ENCODE measurements at regions not wholly inside any gene's neighbourhood (a gene's known extent, or its start where the extent isn't known, plus 50 kb on each side); places are given as distances from the start of the nearest gene placed in this dataset.
"Not testable (repeated sequence)": the region's sequence is repeated elsewhere in the genome, so short reads cannot be mapped to it uniquely, and the experiment has no call there.

DNA sequence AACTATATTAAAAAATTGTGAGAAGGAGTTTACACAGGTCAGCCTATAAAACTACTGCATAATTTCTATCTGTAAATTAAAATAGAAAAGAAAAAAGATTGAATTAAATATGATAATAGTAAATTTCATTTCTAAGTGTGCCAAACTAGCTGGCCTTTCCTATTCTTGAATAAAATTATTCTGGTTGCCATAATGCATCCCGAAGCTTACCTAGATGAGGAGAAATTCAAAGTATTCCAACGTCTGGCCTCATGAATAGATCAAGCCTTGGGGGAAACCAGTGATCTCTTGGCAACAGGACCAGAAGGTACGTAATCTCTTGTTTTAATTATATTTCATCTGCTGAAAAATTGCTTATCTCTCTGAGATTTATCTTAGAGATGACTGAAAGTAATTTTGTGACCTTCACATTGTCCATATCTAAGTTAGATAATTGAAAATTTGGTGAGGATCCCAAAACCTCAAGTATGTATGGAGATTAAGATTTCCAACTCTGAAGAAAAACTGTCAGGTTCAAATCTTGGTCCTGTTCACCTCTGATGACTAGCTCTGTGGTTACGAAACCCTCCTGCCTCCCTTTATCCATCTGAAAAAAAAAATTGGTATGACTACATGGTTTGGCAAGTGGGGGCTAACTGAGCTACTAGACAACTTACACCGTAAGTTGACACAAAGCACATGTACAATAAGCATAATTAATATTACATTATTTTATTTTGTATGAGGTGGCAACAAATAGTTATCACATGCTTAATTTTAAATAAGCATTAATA is 891.4 kb upstream of the ADAMTS5 start:
- DNase-seq (ENCODE audit: extremely low read depth, insufficient read length); H3K4me3 ChIP-seq (replicated peaks; ENCODE audit: low read depth, low read length); H3K27me3 ChIP-seq (replicated peaks; ENCODE audit: control insufficient read depth, insufficient read depth, low read length); H3K36me3 ChIP-seq (ENCODE audit: control insufficient read depth, insufficient read depth, low read length): not testable (repeated sequence)

DNA sequence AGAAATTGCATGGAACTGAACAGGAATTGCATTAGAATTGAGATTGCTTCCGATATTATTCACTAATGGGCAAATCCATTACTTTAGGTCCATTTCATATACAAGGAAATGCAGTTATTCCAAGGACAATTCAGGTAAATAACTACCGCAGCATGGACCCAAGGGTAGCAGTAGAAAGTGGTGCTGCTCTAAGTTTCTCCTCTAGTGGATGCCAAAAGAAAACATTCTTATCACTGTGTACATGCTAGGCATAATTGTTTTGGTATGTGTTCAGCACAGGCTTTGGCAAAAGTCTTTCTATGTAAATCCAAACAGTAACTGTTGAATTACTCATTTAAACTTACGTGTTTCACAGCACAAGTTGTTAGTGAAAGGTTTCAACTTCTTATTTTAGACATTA is 890.1 kb upstream of the ADAMTS5 start:
- not testable (repeated sequence) for H3K4me3 ChIP-seq (replicated peaks; ENCODE audit: low read depth, low read length); H3K27me3 ChIP-seq (replicated peaks; ENCODE audit: control insufficient read depth, insufficient read depth, low read length); H3K36me3 ChIP-seq (ENCODE audit: control insufficient read depth, insufficient read depth, low read length); DNase-seq (ENCODE audit: extremely low read depth, insufficient read length)

DNA sequence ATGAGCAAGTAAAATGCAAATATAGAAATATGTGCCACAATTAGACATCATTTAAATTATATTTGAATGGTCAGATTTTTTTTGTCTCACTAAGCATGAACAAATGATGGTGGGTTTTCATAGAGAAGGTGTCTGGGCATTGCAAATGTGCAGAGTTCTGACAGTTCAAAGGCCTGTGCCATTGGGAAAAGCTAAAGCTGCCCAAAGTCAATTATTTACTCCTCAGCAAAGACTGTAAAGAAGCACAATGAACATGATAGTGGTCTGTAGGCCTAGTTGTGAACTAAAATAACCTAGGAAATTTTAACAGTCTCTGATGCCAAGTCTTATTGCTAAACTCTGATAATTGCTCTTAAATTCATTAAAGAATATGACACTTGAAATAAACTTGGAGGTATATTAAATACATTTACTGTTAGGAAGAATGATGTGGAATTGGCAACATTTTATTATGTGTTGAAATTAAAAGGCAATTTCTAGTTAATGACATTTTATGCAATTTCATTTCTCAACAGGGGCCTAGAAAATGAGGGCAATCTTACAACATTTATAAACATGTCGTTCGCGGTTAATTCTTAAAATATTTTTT is 874.3 kb upstream of the ADAMTS5 start:
- TF ChIP-seq, protein P1, sequence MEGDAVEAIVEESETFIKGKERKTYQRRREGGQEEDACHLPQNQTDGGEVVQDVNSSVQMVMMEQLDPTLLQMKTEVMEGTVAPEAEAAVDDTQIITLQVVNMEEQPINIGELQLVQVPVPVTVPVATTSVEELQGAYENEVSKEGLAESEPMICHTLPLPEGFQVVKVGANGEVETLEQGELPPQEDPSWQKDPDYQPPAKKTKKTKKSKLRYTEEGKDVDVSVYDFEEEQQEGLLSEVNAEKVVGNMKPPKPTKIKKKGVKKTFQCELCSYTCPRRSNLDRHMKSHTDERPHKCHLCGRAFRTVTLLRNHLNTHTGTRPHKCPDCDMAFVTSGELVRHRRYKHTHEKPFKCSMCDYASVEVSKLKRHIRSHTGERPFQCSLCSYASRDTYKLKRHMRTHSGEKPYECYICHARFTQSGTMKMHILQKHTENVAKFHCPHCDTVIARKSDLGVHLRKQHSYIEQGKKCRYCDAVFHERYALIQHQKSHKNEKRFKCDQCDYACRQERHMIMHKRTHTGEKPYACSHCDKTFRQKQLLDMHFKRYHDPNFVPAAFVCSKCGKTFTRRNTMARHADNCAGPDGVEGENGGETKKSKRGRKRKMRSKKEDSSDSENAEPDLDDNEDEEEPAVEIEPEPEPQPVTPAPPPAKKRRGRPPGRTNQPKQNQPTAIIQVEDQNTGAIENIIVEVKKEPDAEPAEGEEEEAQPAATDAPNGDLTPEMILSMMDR (IDR thresholded peaks at IDR 0.05; ENCODE audit: insufficient read depth, low read length, poor library complexity, severe bottlenecking), result no peak
- no peaks in the 10 kb centered on the region for H3K27me3 ChIP-seq (replicated peaks; ENCODE audit: control insufficient read depth, insufficient read depth, low read length)

DNA sequence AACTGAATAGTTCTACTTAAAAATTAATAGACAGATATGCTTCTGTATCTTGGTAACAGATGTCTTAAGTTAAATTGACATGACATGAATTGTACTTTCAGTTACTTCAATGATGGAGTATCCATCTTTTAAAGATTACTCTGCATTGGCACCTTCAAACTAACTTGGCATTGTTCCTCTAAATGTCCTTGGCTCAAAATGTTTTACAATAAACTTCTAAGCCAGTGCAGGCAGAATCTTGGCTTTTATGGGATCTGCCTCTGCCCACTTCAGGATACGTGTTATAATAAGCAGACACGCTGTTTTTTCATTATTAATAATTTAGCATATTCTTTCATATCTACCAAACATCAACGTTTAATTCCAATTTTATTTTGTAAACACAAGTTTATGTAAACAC is 873.4 kb upstream of the ADAMTS5 start:
- TF ChIP-seq, protein P1 (IDR thresholded peaks at IDR 0.05; ENCODE audit: insufficient read depth, low read length, poor library complexity, severe bottlenecking), result no peak
- Histone ChIP-seq H3K4me3 (replicated peaks; ENCODE audit: low read depth, low read length) (no peak overlapping the region), H3K27me3 (replicated peaks; ENCODE audit: control insufficient read depth, insufficient read depth, low read length) (no peaks in the 10 kb centered on the region), H3K36me3 (ENCODE audit: control insufficient read depth, insufficient read depth, low read length) (no peaks in the 10 kb centered on the region)
- DNase-seq (ENCODE audit: extremely low read depth, insufficient read length), result no peak

More for the DNA sequence above, 874.3 kb upstream of the ADAMTS5 start:
- DNase-seq (ENCODE audit: extremely low read depth, insufficient read length), result no peak
- Histone ChIP-seq H3K4me3 (replicated peaks; ENCODE audit: low read depth, low read length) (no peak overlapping the region), H3K36me3 (ENCODE audit: control insufficient read depth, insufficient read depth, low read length) (no peaks in the 10 kb centered on the region)

DNA sequence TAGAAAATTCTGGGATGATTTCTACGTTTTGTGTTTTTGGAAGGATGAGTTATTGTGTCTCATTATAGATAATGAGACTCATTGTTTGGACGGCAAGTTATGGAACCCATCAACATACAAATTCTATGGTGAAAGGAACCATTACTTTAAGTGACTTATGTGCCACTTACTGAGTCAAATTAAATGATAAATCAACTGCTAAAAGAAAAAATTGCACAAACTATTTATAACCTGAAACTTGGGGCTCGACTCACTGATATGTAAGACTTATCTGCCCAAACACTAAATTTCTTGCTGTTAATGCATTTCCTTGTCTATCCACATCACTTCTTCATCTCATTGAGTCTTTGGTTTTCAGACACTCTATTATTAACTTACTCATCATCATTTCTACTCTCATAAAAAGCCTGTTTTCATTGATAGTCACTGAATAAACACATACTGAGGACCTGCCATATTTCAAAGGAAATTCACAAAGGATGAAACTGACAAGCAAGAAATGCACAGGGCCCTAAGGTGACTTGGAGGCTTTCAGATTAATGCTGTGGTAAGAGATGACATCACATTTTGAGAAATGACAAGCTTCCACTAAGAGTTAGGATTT is 872.7 kb upstream of the ADAMTS5 start:
- H3K36me3 ChIP-seq (ENCODE audit: control insufficient read depth, insufficient read depth, low read length), result no peaks in the 10 kb centered on the region
- TF ChIP-seq, protein P1 (IDR thresholded peaks at IDR 0.05; ENCODE audit: insufficient read depth, low read length, poor library complexity, severe bottlenecking), result no peak
- no peaks in the 10 kb centered on the region for H3K27me3 ChIP-seq (replicated peaks; ENCODE audit: control insufficient read depth, insufficient read depth, low read length)
- no peak overlapping the region for H3K4me3 ChIP-seq (replicated peaks; ENCODE audit: low read depth, low read length)
- DNase-seq (ENCODE audit: extremely low read depth, insufficient read length), result no peak

DNA sequence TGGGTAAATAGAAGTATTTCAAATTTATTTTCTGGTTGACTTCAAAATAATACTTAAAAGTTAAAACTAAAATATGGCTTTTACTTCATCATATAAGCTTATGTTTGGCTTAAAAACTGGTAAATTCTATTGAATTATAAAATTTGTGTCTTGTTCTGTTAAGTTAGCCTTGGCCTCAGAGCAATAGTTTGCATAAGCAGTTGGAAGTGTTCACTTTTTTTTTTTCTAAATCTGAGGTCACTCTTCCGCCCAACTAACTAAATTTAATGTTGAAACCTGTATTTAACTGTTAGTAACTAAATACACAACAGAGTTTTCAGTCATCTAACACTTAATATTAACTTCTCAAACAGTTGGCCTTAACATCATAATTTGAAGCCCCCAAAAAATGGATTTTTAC is 871.7 kb upstream of the ADAMTS5 start:
- Histone ChIP-seq H3K36me3 (ENCODE audit: control insufficient read depth, insufficient read depth, low read length) (no peaks in the 10 kb centered on the region), H3K4me3 (replicated peaks; ENCODE audit: low read depth, low read length) (no peak overlapping the region), H3K27me3 (replicated peaks; ENCODE audit: control insufficient read depth, insufficient read depth, low read length) (no peaks in the 10 kb centered on the region)
- DNase-seq (ENCODE audit: extremely low read depth, insufficient read length), result no peak
- TF ChIP-seq, protein P1 (IDR thresholded peaks at IDR 0.05; ENCODE audit: insufficient read depth, low read length, poor library complexity, severe bottlenecking), result no peak
